ENCODE measurements at regions not wholly inside any gene's neighbourhood (a gene's known extent, or its start where the extent isn't known, plus 50 kb on each side); places are given as distances from the start of the nearest gene placed in this dataset.

GRCh38 chr1:68917456-68917855 lies 420.6 kb upstream of the DEPDC1 start:
- no peaks in the 10 kb centered on the region for H3K4me1 ChIP-seq (ENCODE audit: control insufficient read depth in 4 of 4, insufficient read depth in 4 of 4, low read length in 3 of 4)
- 64% methylated on average over 5 of the region's 5 CpGs for WGBS
- TF ChIP-seq TAF1 (conservative IDR thresholded peaks at IDR 0.05) (no peak), SP1 (IDR thresholded peaks at IDR 0.05) (no peak), HNF4G (IDR thresholded peaks at IDR 0.05) (no peak), FOXA2 (IDR thresholded peaks at IDR 0.05) (no peak), REST (IDR thresholded peaks at IDR 0.05) (no peak), RAD21 (IDR thresholded peaks at IDR 0.05) (no peak), HNF4A (conservative IDR thresholded peaks at IDR 0.05) (no peak), JUND (IDR thresholded peaks at IDR 0.05) (no peak), GABPA (IDR thresholded peaks at IDR 0.05 in 1 of 2, conservative IDR thresholded peaks at IDR 0.05 in 1 of 2) (no peak), FOXA1 (IDR thresholded peaks at IDR 0.05) (no peak), EGR1 (IDR thresholded peaks at IDR 0.05; ENCODE audit: low read depth in 2 of 2) (no peak), YY1 (IDR thresholded peaks at IDR 0.05) (no peak), RXRA (IDR thresholded peaks at IDR 0.05) (no peak)
- TF ChIP-seq, protein P1, sequence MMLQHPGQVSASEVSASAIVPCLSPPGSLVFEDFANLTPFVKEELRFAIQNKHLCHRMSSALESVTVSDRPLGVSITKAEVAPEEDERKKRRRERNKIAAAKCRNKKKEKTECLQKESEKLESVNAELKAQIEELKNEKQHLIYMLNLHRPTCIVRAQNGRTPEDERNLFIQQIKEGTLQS (IDR thresholded peaks at IDR 0.05), result no peak
- TF ChIP-seq, protein P2, sequence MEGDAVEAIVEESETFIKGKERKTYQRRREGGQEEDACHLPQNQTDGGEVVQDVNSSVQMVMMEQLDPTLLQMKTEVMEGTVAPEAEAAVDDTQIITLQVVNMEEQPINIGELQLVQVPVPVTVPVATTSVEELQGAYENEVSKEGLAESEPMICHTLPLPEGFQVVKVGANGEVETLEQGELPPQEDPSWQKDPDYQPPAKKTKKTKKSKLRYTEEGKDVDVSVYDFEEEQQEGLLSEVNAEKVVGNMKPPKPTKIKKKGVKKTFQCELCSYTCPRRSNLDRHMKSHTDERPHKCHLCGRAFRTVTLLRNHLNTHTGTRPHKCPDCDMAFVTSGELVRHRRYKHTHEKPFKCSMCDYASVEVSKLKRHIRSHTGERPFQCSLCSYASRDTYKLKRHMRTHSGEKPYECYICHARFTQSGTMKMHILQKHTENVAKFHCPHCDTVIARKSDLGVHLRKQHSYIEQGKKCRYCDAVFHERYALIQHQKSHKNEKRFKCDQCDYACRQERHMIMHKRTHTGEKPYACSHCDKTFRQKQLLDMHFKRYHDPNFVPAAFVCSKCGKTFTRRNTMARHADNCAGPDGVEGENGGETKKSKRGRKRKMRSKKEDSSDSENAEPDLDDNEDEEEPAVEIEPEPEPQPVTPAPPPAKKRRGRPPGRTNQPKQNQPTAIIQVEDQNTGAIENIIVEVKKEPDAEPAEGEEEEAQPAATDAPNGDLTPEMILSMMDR (IDR thresholded peaks at IDR 0.05; ENCODE audit: low read depth, low read length, missing input control), result no peak
- TF ChIP-seq, protein P3, sequence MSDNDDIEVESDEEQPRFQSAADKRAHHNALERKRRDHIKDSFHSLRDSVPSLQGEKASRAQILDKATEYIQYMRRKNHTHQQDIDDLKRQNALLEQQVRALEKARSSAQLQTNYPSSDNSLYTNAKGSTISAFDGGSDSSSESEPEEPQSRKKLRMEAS (IDR thresholded peaks at IDR 0.05), result no peak
- no peak overlapping the region for H3K27ac ChIP-seq (ENCODE audit: low read depth in 1 of 2, low read length in 2 of 2)
- no peak overlapping the region for H3K4me3 ChIP-seq (ENCODE audit: low read depth in 1 of 3, low read length in 3 of 3)
- H3K9ac ChIP-seq (ENCODE audit: low read depth in 1 of 2, low read length in 2 of 2), result no peak overlapping the region
- no peaks in the 10 kb centered on the region for H3K36me3 ChIP-seq (ENCODE audit: control insufficient read depth in 4 of 4, insufficient read depth in 3 of 4, low read depth in 1 of 4, low read length in 3 of 4)
- no peak for DNase-seq (ENCODE audit: low spot score)
- no peaks in the 10 kb centered on the region for H3K27me3 ChIP-seq (ENCODE audit: control insufficient read depth in 4 of 4, insufficient read depth in 4 of 4, low read length in 3 of 4)
- no peaks in the 10 kb centered on the region for H3K9me3 ChIP-seq (ENCODE audit: control insufficient read depth in 4 of 4, low read length in 3 of 4)

- H3K4me3 ChIP-seq (ENCODE audit: low read depth in 1 of 3, low read length in 3 of 3), result no peak overlapping the region
- no peaks in the 10 kb centered on the region for H3K4me1 ChIP-seq (ENCODE audit: control insufficient read depth in 4 of 4, insufficient read depth in 4 of 4, low read length in 3 of 4)
- no peaks in the 10 kb centered on the region for H3K36me3 ChIP-seq (ENCODE audit: control insufficient read depth in 4 of 4, insufficient read depth in 3 of 4, low read depth in 1 of 4, low read length in 3 of 4)
- H3K9ac ChIP-seq (ENCODE audit: low read depth in 1 of 2, low read length in 2 of 2), result no peak overlapping the region
- DNase-seq (ENCODE audit: low spot score), result no peak
- 95% methylated on average over 1 of the region's 1 CpG for WGBS
- no peaks in the 10 kb centered on the region for H3K9me3 ChIP-seq (ENCODE audit: control insufficient read depth in 4 of 4, low read length in 3 of 4)
- no peaks in the 10 kb centered on the region for H3K27me3 ChIP-seq (ENCODE audit: control insufficient read depth in 4 of 4, insufficient read depth in 4 of 4, low read length in 3 of 4)
- no peak overlapping the region for H3K27ac ChIP-seq (ENCODE audit: low read depth in 1 of 2, low read length in 2 of 2)
- no peak for TF ChIP-seq RXRA (IDR thresholded peaks at IDR 0.05)
- no peak for TF ChIP-seq ZBTB33 (IDR thresholded peaks at IDR 0.05)
Observed at GRCh38 chr1:68918563-68918962, 421.7 kb upstream of the DEPDC1 start.
